ENCODE measurements at regions not wholly inside any gene's neighbourhood (a gene's known extent, or its start where the extent isn't known, plus 50 kb on each side); places are given as distances from the start of the nearest gene placed in this dataset.

DNA sequence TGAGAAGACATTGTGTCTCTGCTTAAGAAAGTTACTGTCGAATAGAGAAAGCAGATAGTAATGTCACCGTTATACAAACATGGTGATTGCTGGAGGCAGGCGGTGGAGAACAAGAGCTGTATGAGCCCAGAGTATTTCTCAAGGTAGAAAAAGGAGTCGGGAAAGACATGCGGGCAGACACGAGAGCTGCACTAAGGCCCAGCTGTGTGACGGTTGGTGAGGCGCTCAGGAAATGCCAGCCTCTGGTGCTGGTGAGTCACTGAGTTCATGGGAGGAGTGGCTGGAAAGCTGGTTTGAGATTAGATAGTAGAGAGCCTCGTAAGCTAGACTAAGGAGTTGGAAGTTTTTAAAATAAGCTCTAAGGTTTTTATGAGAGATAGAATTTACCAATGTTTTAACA is 390.9 kb upstream of the TRIB2 start:
- TF ChIP-seq ZFX (IDR thresholded peaks at IDR 0.05; ENCODE audit: borderline replicate concordance) (no peak), CTCF (IDR thresholded peaks at IDR 0.05) (no peak)
- no peak overlapping the region for H3K27ac ChIP-seq

GRCh38 chr2:12326449-12327190 is 390.1 kb upstream of the TRIB2 start:
- H3K27ac ChIP-seq: no peak overlapping the region
- TF ChIP-seq CTCF (IDR thresholded peaks at IDR 0.05) (peak; percentile 60), ZFX (IDR thresholded peaks at IDR 0.05; ENCODE audit: borderline replicate concordance) (no peak)

DNA sequence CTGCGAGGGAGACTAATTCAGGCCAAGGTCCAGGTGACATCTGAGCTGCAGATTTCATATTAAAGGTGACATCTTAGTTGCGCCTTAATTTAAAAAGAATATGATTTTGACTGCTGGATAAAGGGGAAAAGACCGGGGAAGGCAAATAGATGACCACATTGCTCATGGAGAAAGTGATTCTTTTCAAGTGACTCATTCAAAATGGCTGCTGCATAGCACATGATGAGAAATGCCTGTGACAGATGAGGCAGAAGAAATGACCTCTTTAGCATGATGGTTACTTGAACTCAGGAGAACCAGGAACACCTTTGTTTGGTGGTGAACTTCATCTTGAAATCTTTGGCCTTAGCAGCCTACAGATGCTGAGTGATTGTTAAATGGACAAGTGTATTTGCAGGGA is 385.8 kb upstream of the TRIB2 start:
- no peak overlapping the region for H3K27ac ChIP-seq

DNA sequence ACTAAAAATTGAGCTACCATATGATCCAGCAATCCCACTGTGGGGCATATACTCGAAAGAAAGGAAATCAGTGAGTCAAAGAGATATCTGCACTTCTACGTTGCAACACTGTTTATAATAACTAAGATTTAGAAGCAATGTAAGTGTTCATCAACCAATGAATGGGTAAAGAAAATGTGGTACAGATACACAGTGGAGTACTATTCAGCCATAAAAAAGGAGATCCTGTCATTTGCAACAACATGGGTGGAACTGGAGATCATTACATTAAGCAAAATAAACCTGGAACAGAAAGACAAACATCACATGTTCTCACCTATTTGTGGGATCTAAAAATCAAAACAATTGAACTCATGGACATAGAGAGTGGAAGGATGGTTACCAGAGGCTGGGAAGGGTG is 385.0 kb upstream of the TRIB2 start:
- H3K27ac ChIP-seq: no peak overlapping the region
- TF ChIP-seq CTCF (IDR thresholded peaks at IDR 0.05) (no peak), ZFX (IDR thresholded peaks at IDR 0.05; ENCODE audit: borderline replicate concordance) (no peak)

More for the DNA sequence above, 385.8 kb upstream of the TRIB2 start:
- TF ChIP-seq ZFX (IDR thresholded peaks at IDR 0.05; ENCODE audit: borderline replicate concordance): no peak
- no peak for TF ChIP-seq CTCF (IDR thresholded peaks at IDR 0.05)

DNA sequence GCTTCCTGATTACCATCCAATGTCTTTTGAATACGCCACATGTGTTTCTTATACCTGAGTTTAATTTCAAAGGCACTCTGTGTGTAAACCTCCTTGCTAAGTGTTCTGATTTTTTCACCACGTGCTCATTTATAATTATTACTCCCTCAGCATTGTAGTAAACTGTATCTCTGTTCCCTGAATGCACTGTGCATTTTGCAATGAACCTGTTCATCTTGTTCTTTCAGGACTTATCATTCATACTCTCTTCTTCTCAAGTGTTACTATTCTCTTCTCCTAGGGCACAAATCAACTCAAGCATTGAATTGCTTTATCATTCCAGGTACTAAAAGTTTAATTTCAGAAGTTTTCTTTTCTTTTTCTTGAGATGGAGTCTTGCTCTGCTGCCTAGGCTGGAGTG is 383.4 kb upstream of the TRIB2 start:
- TF ChIP-seq CTCF (IDR thresholded peaks at IDR 0.05) (no peak), ZFX (IDR thresholded peaks at IDR 0.05; ENCODE audit: borderline replicate concordance) (no peak)
- no peak overlapping the region for H3K27ac ChIP-seq

DNA sequence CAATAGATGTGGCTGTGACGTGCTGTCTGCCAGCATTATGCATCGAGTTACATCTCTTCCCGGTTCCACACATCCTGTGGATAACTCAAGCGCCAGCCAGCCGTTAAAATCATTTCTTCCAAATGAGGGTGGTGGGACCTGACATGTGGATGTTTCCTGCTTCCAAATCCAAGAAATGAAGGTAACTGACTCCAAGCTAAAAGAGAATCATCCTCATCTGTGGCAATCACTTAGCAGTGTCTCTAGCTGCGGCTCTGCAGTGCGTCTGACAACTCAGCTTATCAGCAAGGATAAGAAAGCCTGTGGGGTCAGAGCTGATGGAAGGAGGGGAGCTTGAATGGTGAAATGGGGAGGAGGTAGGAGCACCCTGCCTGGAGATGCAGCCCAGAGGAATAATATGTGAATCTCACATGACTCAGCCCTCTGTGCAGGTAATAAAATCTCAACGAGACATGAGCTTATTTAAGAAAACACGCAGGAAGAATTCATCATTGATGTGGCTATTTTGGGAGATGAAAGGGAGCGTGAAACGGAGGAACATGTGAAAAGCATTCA is 382.2 kb upstream of the TRIB2 start:
- no peak for TF ChIP-seq CTCF (IDR thresholded peaks at IDR 0.05)
- no peak for TF ChIP-seq ZFX (IDR thresholded peaks at IDR 0.05; ENCODE audit: borderline replicate concordance)
- H3K27ac ChIP-seq: no peak overlapping the region

DNA sequence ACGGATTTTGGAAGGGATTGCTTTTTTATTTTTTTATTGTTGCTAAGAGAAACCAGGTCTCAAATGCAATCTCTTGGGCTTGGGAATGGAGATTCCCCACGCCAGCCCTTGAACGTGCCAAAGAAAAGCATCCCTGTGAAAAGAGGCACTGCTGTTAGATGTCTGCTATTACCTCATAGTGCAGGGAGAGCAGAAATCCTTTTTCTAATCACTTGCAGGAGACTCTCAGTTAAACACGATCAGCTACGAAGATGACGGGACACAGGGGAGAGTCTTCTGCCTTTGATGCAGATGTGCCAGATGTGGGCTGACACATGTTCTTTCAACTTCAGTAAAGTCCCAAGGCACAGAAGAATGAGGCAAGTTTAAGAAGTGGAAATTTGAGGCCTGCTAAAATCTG is 381.6 kb upstream of the TRIB2 start:
- TF ChIP-seq ZFX (IDR thresholded peaks at IDR 0.05; ENCODE audit: borderline replicate concordance) (no peak), CTCF (IDR thresholded peaks at IDR 0.05) (no peak)
- H3K27ac ChIP-seq: no peak overlapping the region

Data from 22Rv1 (cell line).